GM18867 (cell line): ENCODE measurements at regions not wholly inside any gene's neighbourhood (a gene's known extent, or its start where the extent isn't known, plus 50 kb on each side); places are given as distances from the start of the nearest gene placed in this dataset.

ENCODE experiments used
- ATAC-seq: cut with Tn5 transposase; IDR thresholded peaks from one replicate; pipeline ENCODE4 v1.9.1; 2021; ENCODE audit warnings: mild to moderate bottlenecking, moderate library complexity; ENCODE audit not compliant: unreplicated experiment

GRCh38 chr20:58005581-58006345 lies 222.7 kb downstream of the ANKRD60 start:
- no peak for ATAC-seq

DNA sequence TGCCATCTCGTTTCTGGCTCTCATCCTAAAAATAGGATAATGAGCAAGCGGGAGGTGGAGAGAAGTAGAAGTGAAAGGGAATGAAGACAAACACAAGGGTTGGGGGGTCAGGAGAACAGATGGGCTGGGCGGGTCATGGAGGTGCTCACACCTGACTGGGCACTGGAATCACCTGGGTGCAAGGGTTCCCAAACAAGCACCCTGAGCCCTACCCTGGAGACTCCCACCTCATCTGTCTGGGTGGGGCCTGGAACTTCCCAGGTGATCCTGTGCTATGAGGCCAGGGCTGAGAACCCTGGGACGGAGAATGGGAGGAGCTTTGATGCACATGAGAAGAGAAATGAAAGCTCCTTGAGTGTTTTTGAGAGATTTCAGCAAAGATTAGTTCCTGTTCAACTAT lies 223.6 kb downstream of the ANKRD60 start:
- no peak for ATAC-seq

GRCh38 chr20:58004146-58004545 lies 224.3 kb downstream of the ANKRD60 start:
- no peak for ATAC-seq

DNA sequence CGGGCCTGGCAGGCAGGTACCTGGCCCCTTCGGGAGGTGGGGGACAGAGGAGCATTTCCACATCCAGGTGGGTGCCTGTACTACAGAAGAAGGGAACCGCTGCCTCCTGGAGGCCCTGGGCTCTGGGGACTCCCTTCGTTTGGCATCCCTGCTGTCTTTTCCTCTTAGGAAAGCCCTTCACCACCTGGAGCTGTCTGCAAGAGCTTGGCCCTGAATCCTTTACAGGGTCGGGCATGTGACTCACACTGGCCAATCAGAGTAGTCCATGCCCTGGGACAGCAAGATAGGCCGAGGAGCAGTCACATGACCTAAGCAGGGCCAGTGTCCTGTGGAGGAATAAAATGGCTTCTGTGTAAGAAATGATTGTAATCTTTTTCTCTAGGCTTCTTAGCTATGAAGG lies 224.9 kb downstream of the ANKRD60 start:
- no peak for ATAC-seq

- no peak for ATAC-seq
These were observed 225.6 kb downstream of the ANKRD60 start for GRCh38 chr20:58002901-58003300.

GRCh38 chr20:58001946-58002345 lies 226.5 kb downstream of the ANKRD60 start:
- no peak for ATAC-seq

- ATAC-seq, result no peak
These were observed 227.1 kb downstream of the ANKRD60 start for GRCh38 chr20:58001381-58001780.

DNA sequence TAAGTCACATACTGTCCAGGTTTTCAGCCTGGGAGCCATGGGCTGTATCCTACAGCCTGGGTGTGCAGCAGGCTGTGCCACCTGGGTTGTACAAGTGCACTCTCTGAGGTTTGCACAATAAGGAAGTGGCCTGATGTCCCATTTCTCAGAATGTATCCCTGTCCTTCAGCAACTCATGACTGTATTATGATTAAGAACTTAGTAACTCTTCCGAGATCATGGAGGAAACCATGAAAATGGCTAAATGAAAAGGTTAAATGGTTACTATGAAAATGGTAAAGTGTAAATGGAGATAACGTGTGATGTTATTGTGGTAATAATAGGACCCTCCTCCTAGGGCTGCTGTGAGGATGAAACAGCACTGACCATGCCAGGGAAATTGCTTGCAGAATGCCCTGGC lies 227.6 kb downstream of the ANKRD60 start:
- no peak for ATAC-seq

- no peak for ATAC-seq
These were observed 228.9 kb downstream of the ANKRD60 start for GRCh38 chr20:57999465-58000111.

DNA sequence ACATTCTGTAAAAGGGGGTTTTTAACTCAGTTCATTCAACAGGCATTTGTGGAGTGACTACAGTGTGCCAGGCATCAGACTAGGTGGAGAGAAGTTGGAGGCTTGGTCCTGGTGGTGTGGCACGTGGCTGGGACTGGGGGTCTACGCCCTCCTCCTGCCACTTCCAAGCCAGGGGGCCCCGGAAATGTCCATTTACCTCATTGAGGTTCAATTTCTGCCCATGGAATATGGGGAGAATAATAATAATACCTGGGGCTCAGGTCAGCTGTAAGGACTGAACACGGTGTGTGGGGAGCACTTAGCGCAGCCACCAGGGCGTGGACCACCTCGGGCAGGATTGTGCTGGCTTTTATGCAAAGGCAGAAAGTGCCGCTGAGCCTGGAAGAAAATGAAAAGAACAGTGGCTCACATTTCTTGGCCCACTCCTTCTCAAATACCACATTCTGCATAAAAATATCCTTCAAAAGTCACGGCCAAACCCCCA lies 229.4 kb downstream of the ANKRD60 start:
- ATAC-seq, result no peak

- no peak for ATAC-seq
These were observed 230.2 kb downstream of the ANKRD60 start for GRCh38 chr20:57998276-57998675.

DNA sequence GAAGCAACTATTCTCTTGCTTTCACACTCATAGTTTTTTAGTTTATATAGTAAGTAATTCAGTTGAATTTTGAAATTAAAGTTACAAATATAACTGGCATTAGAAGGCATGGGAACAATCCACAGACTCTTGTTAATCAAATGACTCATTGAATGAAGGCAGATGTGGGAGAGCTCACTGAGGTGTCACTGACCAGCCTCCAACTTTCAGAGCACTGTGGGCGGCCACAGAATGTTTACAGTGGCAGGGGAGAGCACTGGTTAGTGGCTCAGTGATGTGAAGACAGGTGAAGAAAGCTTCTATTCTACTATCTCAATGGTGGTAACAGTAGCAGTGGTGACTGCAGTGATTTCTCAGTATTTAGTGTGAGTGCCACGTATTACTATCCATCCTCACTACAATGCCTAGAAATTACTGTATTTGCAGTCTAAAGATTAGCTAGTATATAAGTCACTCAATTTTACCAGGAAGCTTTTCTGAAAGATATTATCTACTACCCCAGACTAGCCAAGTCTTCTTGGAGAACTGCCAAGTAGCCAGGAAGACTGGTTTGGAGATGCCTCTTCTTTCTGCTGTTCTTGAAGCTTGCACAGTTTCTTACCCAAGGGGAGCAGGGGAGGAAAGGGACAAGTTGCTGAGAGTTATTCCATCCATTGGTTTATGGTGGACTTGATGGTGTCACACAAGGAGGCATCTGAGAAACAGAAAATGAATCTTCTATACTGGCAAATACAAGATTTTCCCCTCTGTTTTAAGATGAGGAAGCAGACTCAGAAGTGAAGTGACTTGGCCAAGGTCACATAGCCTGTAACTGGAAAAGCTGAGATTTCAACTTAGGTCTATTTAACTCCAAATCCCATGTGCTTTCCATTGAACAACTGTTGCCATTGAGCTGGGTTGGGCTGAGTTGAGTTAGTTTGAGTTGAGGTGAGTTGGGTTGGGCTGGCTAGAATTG lies 231.2 kb downstream of the ANKRD60 start:
- no peak for ATAC-seq

GRCh38 chr20:57996465-57996864 lies 232.0 kb downstream of the ANKRD60 start:
- ATAC-seq, result no peak

DNA sequence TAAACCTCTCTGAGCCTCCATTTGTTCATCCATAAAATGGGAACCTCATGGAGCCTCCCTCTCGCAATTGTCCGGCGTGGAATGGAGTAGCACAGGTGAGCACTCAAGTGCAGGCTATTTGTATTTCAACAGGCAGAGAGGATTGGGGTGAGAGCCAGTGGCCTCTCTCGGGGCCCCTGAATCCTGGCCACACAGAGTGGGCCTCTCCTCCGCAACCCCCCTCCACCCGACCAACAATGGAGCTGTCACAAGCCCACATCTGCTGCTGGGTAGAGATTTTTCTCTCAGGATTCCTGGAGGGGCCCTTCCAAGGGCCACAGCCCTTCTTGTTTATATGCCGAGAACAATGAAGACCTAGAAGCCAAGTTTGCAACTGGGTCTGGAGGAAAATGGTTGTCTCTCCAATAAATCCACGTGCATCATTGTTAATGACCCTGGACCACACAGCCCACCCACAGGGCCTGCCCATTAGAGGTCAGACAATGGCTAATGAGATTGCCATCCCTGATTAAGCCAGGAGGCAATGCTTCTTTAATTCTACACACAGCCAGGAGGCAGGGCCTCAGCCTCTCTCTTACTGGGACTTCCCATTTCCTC lies 233.0 kb downstream of the ANKRD60 start:
- no peak for ATAC-seq

DNA sequence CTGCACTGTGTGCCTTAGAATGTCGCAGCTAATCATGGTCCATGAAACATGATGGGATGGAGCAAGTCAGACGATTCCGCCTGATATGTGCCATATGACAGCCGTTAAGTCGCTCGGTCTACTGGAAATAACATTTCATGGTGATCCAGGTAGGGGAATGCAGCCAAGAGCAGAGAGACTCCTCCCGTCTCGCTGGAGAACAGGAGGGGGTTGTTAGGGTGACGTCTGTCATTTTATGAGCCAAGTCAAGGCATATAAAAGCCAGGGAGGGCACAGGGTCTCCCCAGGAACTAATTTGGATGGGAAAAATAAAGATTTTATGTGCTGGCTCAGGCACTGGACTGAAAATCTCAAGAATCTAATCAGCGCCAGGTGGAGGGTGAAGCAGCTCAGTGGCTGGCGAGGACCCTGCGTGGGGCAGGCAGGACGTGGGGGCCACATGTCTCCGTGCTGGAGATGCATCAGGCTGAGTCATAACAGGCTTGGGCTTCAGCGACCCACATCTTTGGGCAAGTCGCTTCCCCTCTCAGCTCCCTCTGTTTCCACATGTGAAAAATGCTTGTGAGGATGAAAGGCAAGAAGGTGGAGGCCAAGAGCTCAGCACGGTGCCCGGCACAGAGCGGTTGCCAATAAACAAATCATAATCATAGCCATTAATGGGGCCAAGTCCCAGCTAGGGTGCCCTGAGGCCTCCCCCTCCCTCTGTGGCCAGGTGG lies 234.6 kb downstream of the ANKRD60 start:
- no peak for ATAC-seq

- ATAC-seq, result no peak
These were observed 237.1 kb downstream of the ANKRD60 start for GRCh38 chr20:57991211-57991881.

GRCh38 chr20:57990396-57990987 lies 238.0 kb downstream of the ANKRD60 start:
- ATAC-seq, result no peak

- no peak for ATAC-seq
These were observed 239.6 kb downstream of the ANKRD60 start for GRCh38 chr20:57988828-57989227.

GRCh38 chr20:57988422-57988821 lies 240.0 kb downstream of the ANKRD60 start:
- no peak for ATAC-seq
